ENCODE measurements at regions not wholly inside any gene's neighbourhood (a gene's known extent, or its start where the extent isn't known, plus 50 kb on each side); places are given as distances from the start of the nearest gene placed in this dataset.

GRCh38 chr9:13569602-13570067 is 290.1 kb upstream of the MPDZ start:
- Mint-ChIP-seq H3K4me1 (ENCODE audit: low read depth) (no peaks in the 10 kb centered on the region), H3K27me3 (ENCODE audit: low read depth) (peaks cover 3% of the 10 kb centered on the region), H3K27ac (no peak overlapping the region), H3K9me3 (ENCODE audit: insufficient read depth) (no peaks in the 10 kb centered on the region), H3K4me3 (no peak overlapping the region), H3K36me3 (ENCODE audit: low read depth) (no peaks in the 10 kb centered on the region)
- CTCF ChIA-PET = no interaction called here
- DNase-seq (no peak), ATAC-seq (no peak)
- POLR2A ChIA-PET = no interaction called here

DNA sequence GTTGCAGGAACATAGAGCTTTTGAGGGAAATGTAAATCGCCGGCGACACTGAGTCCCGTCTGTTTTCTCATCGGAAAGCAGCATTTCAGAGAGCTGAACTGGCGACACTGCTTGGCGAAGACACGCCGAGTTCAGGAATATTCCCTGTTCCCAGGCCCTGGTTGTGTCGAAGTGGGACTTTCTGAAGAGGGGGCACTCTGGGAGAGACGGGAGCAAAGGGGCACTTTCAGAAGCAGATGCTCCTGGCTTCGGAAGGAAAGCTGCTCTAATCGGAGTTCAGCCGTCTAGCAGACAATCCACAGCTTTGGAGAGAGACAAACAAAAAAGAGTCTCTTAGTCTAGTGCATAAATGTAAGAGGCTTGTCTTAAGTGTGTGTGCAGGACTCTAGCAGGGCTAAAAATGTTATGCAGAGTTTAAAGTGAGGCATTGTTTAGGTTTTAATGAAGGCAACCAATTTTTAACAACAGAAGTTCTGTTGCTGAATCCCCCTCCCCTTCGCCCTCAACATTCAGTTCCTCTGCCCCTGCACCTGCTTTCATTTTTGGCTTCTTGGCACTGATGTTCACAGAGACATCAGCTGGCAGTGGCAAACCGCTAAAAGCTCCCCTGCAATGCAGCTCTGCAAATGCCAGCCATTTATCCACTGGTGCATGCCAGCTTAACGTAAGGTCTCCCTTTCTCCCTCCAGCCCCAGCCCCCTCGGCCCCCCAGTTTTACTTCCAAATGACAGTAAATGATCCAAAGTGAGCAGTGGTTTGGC is 289.5 kb upstream of the MPDZ start:
- DNase-seq (no peak), ATAC-seq (no peak)
- H3K4me3 Mint-ChIP-seq = no peak overlapping the region
- H3K36me3 Mint-ChIP-seq (ENCODE audit: low read depth) = no peaks in the 10 kb centered on the region
- ChIA-PET CTCF (interaction anchor here (0.6 kb wide), 1 partner anchor 268 kb away, joined by 4 read pairs; no protein-coding TSS in a partner anchor), POLR2A (no interaction called here)
- no peaks in the 10 kb centered on the region for H3K4me1 Mint-ChIP-seq (ENCODE audit: low read depth)
- H3K9me3 Mint-ChIP-seq (ENCODE audit: insufficient read depth) = no peaks in the 10 kb centered on the region
- H3K27me3 Mint-ChIP-seq (ENCODE audit: low read depth) = peaks cover 3% of the 10 kb centered on the region
- H3K27ac Mint-ChIP-seq = no peak overlapping the region

GRCh38 chr9:13568405-13568804 is 288.9 kb upstream of the MPDZ start:
- no peaks in the 10 kb centered on the region for H3K4me1 Mint-ChIP-seq (ENCODE audit: low read depth)
- no peak for DNase-seq
- CTCF ChIA-PET = interaction anchor here (0.6 kb wide), 1 partner anchor 268 kb away, joined by 4 read pairs; no protein-coding TSS in a partner anchor
- no peak for ATAC-seq
- no peaks in the 10 kb centered on the region for H3K9me3 Mint-ChIP-seq (ENCODE audit: insufficient read depth)
- POLR2A ChIA-PET = no interaction called here
- no peak overlapping the region for H3K4me3 Mint-ChIP-seq
- peaks cover 3% of the 10 kb centered on the region for H3K27me3 Mint-ChIP-seq (ENCODE audit: low read depth)
- H3K36me3 Mint-ChIP-seq (ENCODE audit: low read depth) = no peaks in the 10 kb centered on the region
- H3K27ac Mint-ChIP-seq = no peak overlapping the region

GRCh38 chr9:13567833-13568232 is 288.3 kb upstream of the MPDZ start:
- H3K36me3 Mint-ChIP-seq (ENCODE audit: low read depth) = no peaks in the 10 kb centered on the region
- no peaks in the 10 kb centered on the region for H3K9me3 Mint-ChIP-seq (ENCODE audit: insufficient read depth)
- ChIA-PET CTCF (no interaction called here), POLR2A (no interaction called here)
- ATAC-seq (no peak), DNase-seq (no peak)
- H3K4me1 Mint-ChIP-seq (ENCODE audit: low read depth) = no peaks in the 10 kb centered on the region
- H3K27ac Mint-ChIP-seq = no peak overlapping the region
- no peak overlapping the region for H3K4me3 Mint-ChIP-seq
- peaks cover 3% of the 10 kb centered on the region for H3K27me3 Mint-ChIP-seq (ENCODE audit: low read depth)

- no peaks in the 10 kb centered on the region for H3K36me3 Mint-ChIP-seq (ENCODE audit: low read depth)
- H3K4me1 Mint-ChIP-seq (ENCODE audit: low read depth) = no peaks in the 10 kb centered on the region
- ATAC-seq = no peak
- H3K27me3 Mint-ChIP-seq (ENCODE audit: low read depth) = no peaks in the 10 kb centered on the region
- no peak overlapping the region for H3K4me3 Mint-ChIP-seq
- ChIA-PET POLR2A (no interaction called here), CTCF (no interaction called here)
- no peaks in the 10 kb centered on the region for H3K9me3 Mint-ChIP-seq (ENCODE audit: insufficient read depth)
- H3K27ac Mint-ChIP-seq = no peak overlapping the region
- no peak for DNase-seq
These were observed 278.3 kb upstream of the MPDZ start for GRCh38 chr9:13557746-13558145.

DNA sequence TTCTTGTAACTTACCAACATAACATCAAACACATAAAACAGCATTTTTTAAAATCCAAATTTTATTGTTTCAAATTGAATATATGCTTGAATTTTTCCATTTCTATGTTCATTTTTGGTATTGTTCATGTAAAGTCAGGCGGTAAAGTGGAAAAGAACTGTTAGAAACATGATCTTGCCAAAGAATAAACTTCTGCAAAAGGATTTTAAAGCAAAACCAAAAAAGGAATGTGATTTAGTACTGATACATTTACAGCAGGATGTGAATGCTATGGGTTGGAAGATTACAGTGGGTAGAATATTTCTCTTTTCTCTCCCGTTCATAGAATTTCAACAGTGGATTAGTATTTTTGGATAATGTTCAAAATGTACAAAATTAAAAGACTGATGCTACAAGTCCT is 277.2 kb upstream of the MPDZ start:
- H3K27me3 Mint-ChIP-seq (ENCODE audit: low read depth) = no peaks in the 10 kb centered on the region
- H3K4me1 Mint-ChIP-seq (ENCODE audit: low read depth) = no peaks in the 10 kb centered on the region
- no peak overlapping the region for H3K27ac Mint-ChIP-seq
- ATAC-seq = no peak
- no peaks in the 10 kb centered on the region for H3K36me3 Mint-ChIP-seq (ENCODE audit: low read depth)
- H3K9me3 Mint-ChIP-seq (ENCODE audit: insufficient read depth) = no peaks in the 10 kb centered on the region
- ChIA-PET POLR2A (no interaction called here), CTCF (no interaction called here)
- DNase-seq = no peak
- no peak overlapping the region for H3K4me3 Mint-ChIP-seq

DNA sequence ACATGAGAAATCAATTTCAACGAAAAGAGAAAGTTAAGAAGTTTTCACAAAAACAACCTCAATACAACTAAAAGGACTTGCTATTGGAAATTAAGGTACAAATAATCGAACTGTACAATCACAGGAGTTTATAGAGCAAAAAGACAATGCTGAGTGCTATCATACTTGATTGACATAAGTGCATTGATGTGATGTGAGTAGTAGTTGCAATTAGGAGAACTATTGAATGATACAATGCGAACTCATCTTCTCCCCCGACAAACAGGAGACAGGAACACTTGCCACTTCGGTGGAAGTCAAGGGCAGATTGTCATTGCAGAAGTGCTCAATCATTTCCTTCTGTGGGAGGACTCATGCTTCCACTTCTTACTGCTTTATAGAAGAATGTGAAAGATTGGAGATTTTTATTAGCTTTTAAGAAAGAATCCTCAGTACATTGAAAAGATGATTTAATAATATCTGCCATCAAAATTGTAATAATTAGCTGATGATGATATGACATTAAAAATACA is 276.6 kb upstream of the MPDZ start:
- CTCF ChIA-PET = no interaction called here
- POLR2A ChIA-PET = no interaction called here
- H3K9me3 Mint-ChIP-seq (ENCODE audit: insufficient read depth) = no peaks in the 10 kb centered on the region
- H3K4me1 Mint-ChIP-seq (ENCODE audit: low read depth) = no peaks in the 10 kb centered on the region
- no peak overlapping the region for H3K4me3 Mint-ChIP-seq
- H3K27me3 Mint-ChIP-seq (ENCODE audit: low read depth) = no peaks in the 10 kb centered on the region
- DNase-seq = no peak
- H3K36me3 Mint-ChIP-seq (ENCODE audit: low read depth) = no peaks in the 10 kb centered on the region
- H3K27ac Mint-ChIP-seq = no peak overlapping the region
- ATAC-seq = no peak

- ChIA-PET POLR2A (no interaction called here), CTCF (no interaction called here)
- ATAC-seq = no peak
- Mint-ChIP-seq H3K9me3 (ENCODE audit: insufficient read depth) (no peaks in the 10 kb centered on the region), H3K4me3 (no peak overlapping the region), H3K36me3 (ENCODE audit: low read depth) (no peaks in the 10 kb centered on the region), H3K4me1 (ENCODE audit: low read depth) (no peaks in the 10 kb centered on the region), H3K27ac (no peak overlapping the region), H3K27me3 (ENCODE audit: low read depth) (no peaks in the 10 kb centered on the region)
- DNase-seq = no peak
These were observed 276.0 kb upstream of the MPDZ start for GRCh38 chr9:13555516-13555915.

DNA sequence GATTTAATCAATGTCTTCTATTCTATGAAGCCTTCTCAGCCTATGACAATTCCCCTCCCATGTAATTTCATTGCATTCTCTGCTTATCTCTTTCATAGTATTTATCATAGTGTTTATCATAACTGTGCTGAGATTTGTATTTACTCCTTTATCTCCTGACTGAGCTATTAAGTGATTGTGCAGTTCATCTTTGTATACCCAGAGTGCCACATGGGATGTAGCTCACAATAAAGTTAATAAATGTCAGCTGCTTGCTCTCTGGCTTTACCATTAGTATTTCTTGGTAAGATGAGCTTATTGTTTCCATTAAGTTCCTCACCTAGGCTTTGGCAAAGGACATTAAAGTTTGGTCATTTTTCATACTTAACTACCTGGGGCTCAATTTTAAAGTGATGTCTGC is 275.1 kb upstream of the MPDZ start:
- Mint-ChIP-seq H3K9me3 (ENCODE audit: insufficient read depth) (no peaks in the 10 kb centered on the region), H3K4me1 (ENCODE audit: low read depth) (no peaks in the 10 kb centered on the region), H3K4me3 (no peak overlapping the region), H3K27me3 (ENCODE audit: low read depth) (no peaks in the 10 kb centered on the region), H3K27ac (no peak overlapping the region), H3K36me3 (ENCODE audit: low read depth) (no peaks in the 10 kb centered on the region)
- ATAC-seq (no peak), DNase-seq (no peak)
- POLR2A ChIA-PET = no interaction called here
- CTCF ChIA-PET = no interaction called here

GRCh38 chr9:13552606-13553215 is 273.2 kb upstream of the MPDZ start:
- ChIA-PET CTCF (interaction anchor here (1.0 kb wide), 1 partner anchor 125 kb away, joined by 3 read pairs; no protein-coding TSS in a partner anchor), POLR2A (no interaction called here)
- Mint-ChIP-seq H3K9me3 (ENCODE audit: insufficient read depth) (no peaks in the 10 kb centered on the region), H3K4me3 (no peak overlapping the region), H3K4me1 (ENCODE audit: low read depth) (no peaks in the 10 kb centered on the region), H3K27ac (no peak overlapping the region), H3K27me3 (ENCODE audit: low read depth) (no peaks in the 10 kb centered on the region), H3K36me3 (ENCODE audit: low read depth) (no peaks in the 10 kb centered on the region)
- ATAC-seq (no peak), DNase-seq (no peak)

DNA sequence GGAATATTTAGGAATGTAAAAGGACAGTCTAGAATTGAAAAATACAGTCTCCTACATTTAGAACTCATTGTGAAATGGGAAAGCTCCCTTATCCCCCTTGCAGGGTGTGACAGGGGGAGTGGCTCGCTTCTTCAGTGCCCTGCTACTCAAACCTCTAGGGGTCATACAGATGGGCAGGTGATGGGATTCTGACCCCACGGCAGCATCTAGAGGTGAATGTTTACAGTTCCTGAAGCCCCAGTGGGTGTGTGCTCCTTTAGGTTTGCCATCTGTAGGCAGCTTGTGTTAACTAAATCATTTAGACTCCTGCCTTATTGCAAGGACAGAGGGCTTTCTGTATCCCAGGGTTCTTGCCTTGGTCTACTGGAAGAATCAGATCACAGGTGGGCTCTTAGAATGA is 271.0 kb upstream of the MPDZ start:
- H3K4me3 Mint-ChIP-seq = no peak overlapping the region
- POLR2A ChIA-PET = no interaction called here
- H3K27ac Mint-ChIP-seq = no peak overlapping the region
- H3K36me3 Mint-ChIP-seq (ENCODE audit: low read depth) = no peaks in the 10 kb centered on the region
- no peaks in the 10 kb centered on the region for H3K9me3 Mint-ChIP-seq (ENCODE audit: insufficient read depth)
- no peak for DNase-seq
- no peaks in the 10 kb centered on the region for H3K4me1 Mint-ChIP-seq (ENCODE audit: low read depth)
- CTCF ChIA-PET = no interaction called here
- no peaks in the 10 kb centered on the region for H3K27me3 Mint-ChIP-seq (ENCODE audit: low read depth)
- no peak for ATAC-seq

DNA sequence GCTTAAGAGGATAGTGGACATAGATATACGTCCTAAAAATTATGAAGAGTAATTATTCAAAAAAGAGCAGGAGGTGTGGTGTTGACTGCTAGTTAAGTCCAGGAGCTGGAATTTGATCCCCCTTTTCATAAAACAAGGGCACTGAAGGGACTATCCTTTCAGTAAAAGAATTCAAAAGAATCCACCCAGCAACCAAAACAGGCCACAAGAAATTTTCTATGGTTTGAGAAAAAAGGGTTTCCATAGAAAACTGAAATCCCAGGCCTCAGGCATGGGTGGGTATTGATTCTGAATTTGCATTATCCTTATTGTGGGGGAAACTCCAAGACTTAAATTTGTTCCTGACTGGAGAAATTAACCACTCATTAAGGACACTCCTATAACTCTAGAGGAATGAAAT is 269.0 kb upstream of the MPDZ start:
- ChIA-PET CTCF (no interaction called here), POLR2A (no interaction called here)
- Mint-ChIP-seq H3K36me3 (ENCODE audit: low read depth) (no peaks in the 10 kb centered on the region), H3K4me1 (ENCODE audit: low read depth) (no peaks in the 10 kb centered on the region), H3K27me3 (ENCODE audit: low read depth) (no peaks in the 10 kb centered on the region), H3K4me3 (no peak overlapping the region), H3K9me3 (ENCODE audit: insufficient read depth) (no peaks in the 10 kb centered on the region), H3K27ac (no peak overlapping the region)
- no peak for ATAC-seq
- no peak for DNase-seq
